Mesothelial cell of epicardium (in vitro differentiated cells): ENCODE measurements at regions not wholly inside any gene's neighbourhood (a gene's known extent, or its start where the extent isn't known, plus 50 kb on each side); places are given as distances from the start of the nearest gene placed in this dataset.

Experiments used
- DNase-seq, 2 experiments: peaks; one replicate each; pipeline ENCODE4 v3.0.0; 2021; ENCODE audit warnings: low spot score in 2 of 2; ENCODE audit not compliant: unreplicated experiment in 2 of 2
- H3K27ac Mint-ChIP-seq: 2 replicates; pipeline ENCODE4 v1.8.0; 2021; ENCODE audit warnings: mixed read lengths
- H3K27me3 Mint-ChIP-seq: 2 replicates; pipeline ENCODE4 v1.8.0; 2021; ENCODE audit warnings: low read depth, mixed read lengths
- H3K36me3 Mint-ChIP-seq: 2 replicates; pipeline ENCODE4 v1.8.0; 2021; ENCODE audit warnings: mixed read lengths
- H3K4me1 Mint-ChIP-seq: 2 replicates; pipeline ENCODE4 v1.8.0; 2021; ENCODE audit warnings: mixed read lengths
- H3K4me3 Mint-ChIP-seq: 2 replicates; pipeline ENCODE4 v1.8.0; 2021; ENCODE audit warnings: mild to moderate bottlenecking, moderate library complexity, mixed read lengths
- H3K9me3 Mint-ChIP-seq: 2 replicates; pipeline ENCODE4 v1.8.0; 2021; ENCODE audit warnings: mixed read lengths
- CTCF ChIP-seq: fragments of 200-600 bp; sonication (generic); IDR thresholded peaks from one replicate; pipeline ENCODE4 v1.5.0; 2021; ENCODE audit warnings: antibody characterized with exemption; ENCODE audit not compliant: unreplicated experiment

GRCh38 chr4:1538096-1538410 lies 131.8 kb upstream of the NKX1-1 start:
- no peak for TF ChIP-seq CTCF
- H3K4me1 Mint-ChIP-seq: peaks cover 7% of the 10 kb centered on the region
- H3K4me3 Mint-ChIP-seq: no peak overlapping the region
- no peaks in the 10 kb centered on the region for H3K36me3 Mint-ChIP-seq
- no peak for DNase-seq
- H3K9me3 Mint-ChIP-seq: no peaks in the 10 kb centered on the region
- peaks cover 14% of the 10 kb centered on the region for H3K27me3 Mint-ChIP-seq
- H3K27ac Mint-ChIP-seq: no peak overlapping the region

GRCh38 chr4:1537410-1538095 lies 131.3 kb upstream of the NKX1-1 start:
- TF ChIP-seq CTCF: no peak
- no peaks in the 10 kb centered on the region for H3K36me3 Mint-ChIP-seq
- no peak overlapping the region for H3K4me3 Mint-ChIP-seq
- no peaks in the 10 kb centered on the region for H3K9me3 Mint-ChIP-seq
- H3K27me3 Mint-ChIP-seq: peaks cover 14% of the 10 kb centered on the region
- no peak overlapping the region for H3K27ac Mint-ChIP-seq
- DNase-seq: no peak
- peaks cover 7% of the 10 kb centered on the region for H3K4me1 Mint-ChIP-seq

GRCh38 chr4:1536579-1537409 lies 130.6 kb upstream of the NKX1-1 start:
- Mint-ChIP-seq H3K4me1 (peaks cover 7% of the 10 kb centered on the region), H3K4me3 (no peak overlapping the region), H3K9me3 (no peaks in the 10 kb centered on the region), H3K36me3 (no peaks in the 10 kb centered on the region), H3K27me3 (peaks cover 13% of the 10 kb centered on the region), H3K27ac (no peak overlapping the region)
- DNase-seq: no peak
- no peak for TF ChIP-seq CTCF

- Mint-ChIP-seq H3K9me3 (no peaks in the 10 kb centered on the region), H3K27me3 (peaks cover 18% of the 10 kb centered on the region), H3K4me1 (peaks cover 7% of the 10 kb centered on the region), H3K36me3 (no peaks in the 10 kb centered on the region), H3K27ac (no peak overlapping the region), H3K4me3 (no peak overlapping the region)
- DNase-seq: no peak
- TF ChIP-seq CTCF: no peak
Measured at GRCh38 chr4:1535926-1536578, 129.8 kb upstream of the NKX1-1 start.

- H3K4me1 Mint-ChIP-seq: peaks cover 7% of the 10 kb centered on the region
- TF ChIP-seq CTCF: no peak
- no peak overlapping the region for H3K27ac Mint-ChIP-seq
- no peak for DNase-seq
- H3K36me3 Mint-ChIP-seq: no peaks in the 10 kb centered on the region
- H3K4me3 Mint-ChIP-seq: no peak overlapping the region
- H3K27me3 Mint-ChIP-seq: peaks cover 24% of the 10 kb centered on the region
- H3K9me3 Mint-ChIP-seq: no peaks in the 10 kb centered on the region
Measured at GRCh38 chr4:1534876-1535526, 128.8 kb upstream of the NKX1-1 start.
